ENCODE measurements at regions not wholly inside any gene's neighbourhood (a gene's known extent, or its start where the extent isn't known, plus 50 kb on each side); places are given as distances from the start of the nearest gene placed in this dataset.

DNA sequence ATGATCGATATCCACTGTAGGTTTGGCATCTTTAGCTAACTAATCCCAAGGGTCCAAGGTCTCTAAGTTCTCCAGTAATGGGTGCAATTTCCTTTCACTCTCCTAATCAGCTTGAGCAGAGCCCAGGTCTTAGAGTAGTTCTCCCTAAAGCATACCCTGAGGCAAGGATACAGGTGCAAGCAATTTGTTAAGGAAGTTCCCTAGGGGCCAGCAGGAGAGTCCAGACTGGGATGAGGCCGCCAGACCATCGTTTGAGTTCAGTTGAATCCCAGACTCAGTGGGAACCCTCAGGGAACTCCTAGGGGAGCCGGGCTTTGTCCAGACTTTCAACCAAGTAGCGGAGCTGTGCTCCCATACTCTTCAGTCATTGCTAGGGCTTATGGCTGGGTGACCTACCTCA, 835.4 kb upstream of the CDH2 start:
- no peak overlapping the region for H3K4me2 ChIP-seq (ENCODE audit: insufficient read depth in 1 of 2, low read depth in 2 of 2, low read length in 2 of 2)
- H4K5ac ChIP-seq (ENCODE audit: insufficient read length, low read depth, low read length) = no peak overlapping the region
- peaks cover 0 to 4% (median 1%) of the 10 kb centered on the region in 4 experiments; a peak in 2 of 7 replicates for H3K4me1 ChIP-seq (replicated peaks in 1 of 4; ENCODE audit: control insufficient read depth in 3 of 4, insufficient read depth in 4 of 4, low read length in 3 of 4)
- CTCF ChIA-PET (ENCODE audit: partially characterized antibody) = no interaction called here
- H3K9me3 ChIP-seq (ENCODE audit: insufficient read depth in 2 of 2, low read depth in 1 of 2, low read length in 1 of 2) = peaks cover 0 to 5% of the 10 kb centered on the region in 2 experiments; a peak in 1 of 4 replicates
- H4K8ac ChIP-seq (ENCODE audit: extremely low read depth, insufficient read depth, low read length) = no peak overlapping the region; the same call in 1 of the 2 replicates
- no peaks in the 10 kb centered on the region for H3K27me3 ChIP-seq (replicated peaks in 1 of 4; ENCODE audit: control insufficient read depth in 3 of 4, extremely low read depth in 1 of 4, insufficient read depth in 3 of 4, low read length in 3 of 4)
- FAIRE-seq (no peak), DNase-seq (ENCODE audit: low read depth in 1 of 2, low spot score in 2 of 2) (no peak)
- H2BK120ac ChIP-seq (replicated peaks; ENCODE audit: low read depth, low read length) = no peak overlapping the region
- no peaks in the 10 kb centered on the region for H3K36me3 ChIP-seq (ENCODE audit: control insufficient read depth in 2 of 4, insufficient read depth in 4 of 4, low read length in 3 of 4)
- no peak overlapping the region for H3K23ac ChIP-seq (ENCODE audit: insufficient read length)
- POLR2A ChIA-PET (ENCODE audit: partially characterized antibody) = no interaction called here
- no peak overlapping the region for H2BK20ac ChIP-seq (ENCODE audit: low read length)
- TF ChIP-seq ATF2 (IDR thresholded peaks at IDR 0.05; ENCODE audit: low read length) (no peak), POLR2A (IDR thresholded peaks at IDR 0.05; ENCODE audit: control extremely low read depth in 1 of 2, low read depth in 2 of 2, low read length in 2 of 2) (no peak), SIN3A (conservative IDR thresholded peaks at IDR 0.05 in 1 of 2, IDR thresholded peaks at IDR 0.05 in 1 of 2; ENCODE audit: low read depth in 1 of 2, low read length in 2 of 2) (no peak), TAF1 (IDR thresholded peaks at IDR 0.05; ENCODE audit: low read depth, low read length) (no peak), KDM4A (IDR thresholded peaks at IDR 0.05; ENCODE audit: low read depth, low read length, severe bottlenecking) (no peak), GABPA (IDR thresholded peaks at IDR 0.05; ENCODE audit: borderline replicate concordance, insufficient read depth, low read length) (no peak), SP4 (IDR thresholded peaks at IDR 0.05; ENCODE audit: low read length) (no peak), TCF12 (IDR thresholded peaks at IDR 0.05; ENCODE audit: low read depth, low read length) (no peak), SUZ12 (IDR thresholded peaks at IDR 0.05; ENCODE audit: low read length) (no peak), NRF1 (IDR thresholded peaks at IDR 0.05; ENCODE audit: low read depth, low read length) (no peak), RBBP5 (IDR thresholded peaks at IDR 0.05; ENCODE audit: borderline replicate concordance, low read depth, low read length) (no peak), EP300 (IDR thresholded peaks at IDR 0.05; ENCODE audit: borderline replicate concordance in 1 of 2, low read depth in 2 of 2, low read length in 2 of 2) (no peak), BRCA1 (IDR thresholded peaks at IDR 0.05; ENCODE audit: low read depth, low read length) (no peak)
- H3K27ac ChIP-seq (ENCODE audit: low read depth, low read length) = no peak overlapping the region
- 95% methylated on average over 5 of the region's 5 CpGs; no CpG with 5 or more reads in 1 of the 2 experiments for WGBS, 2 experiments (ENCODE audit: extremely low coverage in 1 of 2, insufficient coverage in 1 of 2, insufficient read length in 1 of 2, insufficient replicate concordance in 2 of 2, low coverage in 1 of 2, low lambda C conversion rate in 2 of 2, missing lambda C conversion rate in 1 of 2)
- no peak overlapping the region for H3K9ac ChIP-seq (replicated peaks in 1 of 4; ENCODE audit: extremely low read depth in 1 of 4, low read depth in 3 of 4, low read length in 3 of 4)
- H4K91ac ChIP-seq (replicated peaks; ENCODE audit: insufficient read length, low read length) = no peak overlapping the region
- no peak overlapping the region for H2BK15ac ChIP-seq (ENCODE audit: low read length)
- H3K56ac ChIP-seq (replicated peaks; ENCODE audit: insufficient read length, low read depth, low read length) = no peak overlapping the region
- H3K14ac ChIP-seq (ENCODE audit: insufficient read length) = no peak overlapping the region
- no peak overlapping the region for H2BK12ac ChIP-seq (ENCODE audit: low read depth, low read length)
- no peaks in the 10 kb centered on the region for H3K79me2 ChIP-seq (ENCODE audit: control insufficient read depth in 1 of 2, insufficient read depth in 2 of 2, low read length in 2 of 2)
- H3K4ac ChIP-seq (replicated peaks; ENCODE audit: insufficient read length, low read depth, low read length) = no peak overlapping the region
- no peaks in the 10 kb centered on the region for H3K23me2 ChIP-seq (ENCODE audit: low read depth, low read length)
- H2AFZ ChIP-seq (ENCODE audit: low read length) = peak overlapping the region; percentile 72
- no peak overlapping the region for H2BK5ac ChIP-seq (ENCODE audit: low read depth, low read length)
- H2AK5ac ChIP-seq (ENCODE audit: low read depth, low read length) = no peak overlapping the region
- no peak overlapping the region for H3K18ac ChIP-seq (ENCODE audit: extremely low read depth, low read length)
- H3K79me1 ChIP-seq (ENCODE audit: low read depth, low read length) = no peaks in the 10 kb centered on the region
- no peaks in the 10 kb centered on the region for H4K20me1 ChIP-seq (replicated peaks in 1 of 2; ENCODE audit: control insufficient read depth in 1 of 2, insufficient read depth in 2 of 2, low read length in 2 of 2)
- no peak overlapping the region for H3K4me3 ChIP-seq (ENCODE audit: extremely low read depth in 1 of 4, insufficient read depth in 2 of 4, low read depth in 3 of 4, low read length in 4 of 4)
